Left renal pelvis (tissue), 4 donors: ENCODE measurements at regions not wholly inside any gene's neighbourhood (a gene's known extent, or its start where the extent isn't known, plus 50 kb on each side); places are given as distances from the start of the nearest gene placed in this dataset.

Experiments
- DNase-seq, 4 donors: peaks; one replicate each; pipeline ENCODE4 v3.0.0-alpha.2; 2013; ENCODE audit warnings: low read depth in 4 of 4, low spot score in 3 of 4

GRCh38 chr3:88918841-88919240, 188.6 kb upstream of the EPHA3 start:
- DNase-seq, result no peak

GRCh38 chr3:88921986-88922385, 185.4 kb upstream of the EPHA3 start:
- no peak for DNase-seq

- no peak for DNase-seq
These were observed 181.2 kb upstream of the EPHA3 start for GRCh38 chr3:88926221-88926620.

GRCh38 chr3:88930611-88931010, 176.8 kb upstream of the EPHA3 start:
- DNase-seq, result no peak

- DNase-seq, result no peak
These were observed 170.6 kb upstream of the EPHA3 start for GRCh38 chr3:88936831-88937230.

- no peak for DNase-seq
These were observed 167.1 kb upstream of the EPHA3 start for GRCh38 chr3:88940296-88940695.

- no peak for DNase-seq
These were observed 160.4 kb upstream of the EPHA3 start for GRCh38 chr3:88947013-88947412.

- no peak for DNase-seq
These were observed 152.6 kb upstream of the EPHA3 start for GRCh38 chr3:88954853-88955252.

GRCh38 chr3:88955274-88955673, 152.1 kb upstream of the EPHA3 start:
- no peak for DNase-seq

- no peak for DNase-seq
These were observed 149.5 kb upstream of the EPHA3 start for GRCh38 chr3:88957711-88958439.

- no peak for DNase-seq
These were observed 147.4 kb upstream of the EPHA3 start for GRCh38 chr3:88960019-88960418.

GRCh38 chr3:88963003-88963402, 144.4 kb upstream of the EPHA3 start:
- DNase-seq, result no peak

- no peak for DNase-seq
These were observed 127.7 kb upstream of the EPHA3 start for GRCh38 chr3:88979760-88980159.

- DNase-seq, result no peak
These were observed 124.0 kb upstream of the EPHA3 start for GRCh38 chr3:88983458-88983857.

- no peak for DNase-seq
These were observed 123.2 kb upstream of the EPHA3 start for GRCh38 chr3:88984256-88984655.

GRCh38 chr3:88984832-88985231, 122.6 kb upstream of the EPHA3 start:
- DNase-seq, result no peak

- no peak for DNase-seq
These were observed 121.9 kb upstream of the EPHA3 start for GRCh38 chr3:88985491-88985890.

- no peak for DNase-seq
These were observed 120.6 kb upstream of the EPHA3 start for GRCh38 chr3:88986834-88987233.

- no peak for DNase-seq
These were observed 119.6 kb upstream of the EPHA3 start for GRCh38 chr3:88987776-88988175.

- DNase-seq, result no peak
These were observed 118.5 kb upstream of the EPHA3 start for GRCh38 chr3:88988906-88989305.

- no peak for DNase-seq
These were observed 115.9 kb upstream of the EPHA3 start for GRCh38 chr3:88991496-88991895.

GRCh38 chr3:88996691-88997090, 110.7 kb upstream of the EPHA3 start:
- no peak for DNase-seq

GRCh38 chr3:88997260-88997659, 110.2 kb upstream of the EPHA3 start:
- no peak for DNase-seq
